ENCODE measurements at regions not wholly inside any gene's neighbourhood (a gene's known extent, or its start where the extent isn't known, plus 50 kb on each side); places are given as distances from the start of the nearest gene placed in this dataset.

DNA sequence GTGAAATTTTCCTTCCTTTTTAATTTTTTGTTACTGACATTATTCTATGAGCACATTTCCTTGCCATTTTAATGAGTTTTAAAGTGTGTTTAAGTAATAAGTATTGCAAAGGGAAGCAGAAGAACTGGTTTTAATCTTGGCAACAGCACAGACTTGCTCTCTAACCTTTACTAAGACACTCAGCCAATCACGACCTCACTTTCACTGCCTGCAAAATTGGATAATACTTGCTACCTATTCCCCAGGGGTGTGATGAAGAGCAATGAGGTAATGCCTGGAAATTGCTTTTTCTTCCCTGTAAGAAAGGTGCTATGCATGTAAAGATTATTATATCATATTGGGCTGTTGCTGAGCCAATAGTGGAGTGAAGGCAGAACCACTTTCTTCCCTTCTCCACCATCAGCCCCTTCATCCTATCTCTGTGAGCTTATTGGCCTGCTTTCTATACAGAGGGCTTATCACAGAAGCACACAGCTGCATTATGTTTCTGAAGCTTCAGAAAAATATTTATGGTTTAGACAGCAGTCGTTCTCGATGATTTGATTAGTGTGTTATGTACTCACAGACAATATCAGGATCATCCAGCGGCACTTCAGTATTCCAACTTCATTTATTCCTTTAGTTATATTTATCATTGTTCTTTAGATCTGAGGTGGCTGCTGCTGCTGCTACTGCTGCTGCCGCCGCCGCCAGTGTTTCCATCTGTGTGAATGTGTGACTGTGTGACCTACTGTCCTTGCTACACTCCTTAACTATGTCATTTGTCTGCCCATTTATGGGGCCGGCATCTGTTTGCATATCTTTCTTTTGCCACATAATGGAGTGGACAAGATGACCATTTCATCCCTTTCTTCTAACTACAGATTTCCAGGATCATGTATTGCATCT, 255.1 kb downstream of the C4orf33 start:
- DNase-seq (ENCODE audit: low read depth), result no peak

DNA sequence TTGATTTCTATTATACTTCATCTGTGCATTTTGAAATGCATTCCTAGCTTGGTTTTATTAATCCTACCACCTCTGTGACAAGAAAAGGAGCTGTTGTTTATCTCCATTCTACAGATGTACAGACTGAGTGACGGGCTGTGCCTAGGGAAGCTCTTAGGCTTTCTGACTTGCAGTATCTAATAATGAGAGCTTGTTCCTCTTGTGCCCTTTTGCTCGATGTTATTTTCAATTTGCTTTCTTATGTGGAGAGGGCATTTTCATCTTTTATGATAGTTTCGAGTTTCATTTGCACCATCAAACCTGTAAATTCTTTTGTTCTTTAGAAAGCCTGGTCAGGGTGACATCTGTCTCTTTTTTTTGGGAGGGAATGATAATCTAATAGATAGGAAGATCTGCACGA, 256.5 kb downstream of the C4orf33 start:
- no peak for DNase-seq (ENCODE audit: low read depth)

DNA sequence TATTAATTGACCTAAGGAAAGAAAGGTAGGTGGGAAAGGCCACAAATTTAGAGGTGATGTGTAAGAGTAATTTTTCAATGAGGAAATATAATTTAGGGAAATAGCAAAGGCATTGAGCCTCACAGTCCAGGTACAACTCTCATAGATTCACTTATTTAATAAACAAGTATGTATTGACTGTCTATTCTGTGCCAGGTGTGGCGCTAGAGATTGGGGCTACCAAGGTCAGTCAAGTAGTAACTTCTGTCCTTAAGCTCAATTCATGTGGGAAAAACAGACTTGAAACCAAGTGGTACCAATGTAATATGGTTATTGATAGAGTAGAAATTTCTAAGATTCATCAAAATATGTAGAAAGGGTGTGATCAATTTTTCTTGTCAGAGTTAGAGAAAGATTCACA, 257.5 kb downstream of the C4orf33 start:
- no peak for DNase-seq (ENCODE audit: low read depth)

DNA sequence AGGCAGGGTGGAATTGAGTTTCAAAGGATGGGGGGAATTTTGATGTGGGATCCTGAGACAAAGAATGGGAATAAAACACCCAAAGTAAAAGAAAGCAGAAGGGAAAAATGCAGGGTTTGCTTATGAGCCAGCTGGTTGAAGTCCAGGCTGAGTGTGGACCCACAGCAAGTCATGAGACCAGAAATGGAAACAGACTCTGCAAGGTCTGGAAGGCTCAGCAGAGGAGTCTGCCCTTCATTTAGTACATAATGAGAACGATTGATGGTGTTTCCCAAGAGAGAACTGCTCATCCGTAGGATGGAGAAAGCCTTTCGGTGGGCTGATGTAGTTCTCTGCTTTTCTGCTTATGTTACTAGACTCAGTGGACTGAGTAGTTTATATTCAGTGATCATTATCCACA, 259.1 kb downstream of the C4orf33 start:
- DNase-seq (ENCODE audit: low read depth), result no peak

DNA sequence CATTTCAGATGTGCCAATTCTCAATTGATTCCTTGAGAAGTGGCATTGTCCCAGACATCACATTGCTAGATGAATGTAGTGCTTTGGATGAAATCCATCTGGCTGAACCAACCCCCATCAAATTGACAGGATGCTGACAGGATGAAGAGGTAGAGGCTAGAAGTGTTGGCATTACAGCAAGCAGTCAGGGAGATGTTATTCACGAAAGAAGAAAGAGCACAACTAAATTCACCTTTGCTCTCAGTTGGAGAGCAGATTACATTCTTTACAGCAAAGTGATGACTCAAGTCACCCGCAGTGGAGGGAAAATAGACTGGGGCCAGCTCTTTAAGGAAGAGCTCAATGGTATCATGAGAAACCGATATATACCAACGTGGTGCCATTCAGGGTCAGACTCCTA, 259.6 kb downstream of the C4orf33 start:
- DNase-seq (ENCODE audit: low read depth), result no peak

DNA sequence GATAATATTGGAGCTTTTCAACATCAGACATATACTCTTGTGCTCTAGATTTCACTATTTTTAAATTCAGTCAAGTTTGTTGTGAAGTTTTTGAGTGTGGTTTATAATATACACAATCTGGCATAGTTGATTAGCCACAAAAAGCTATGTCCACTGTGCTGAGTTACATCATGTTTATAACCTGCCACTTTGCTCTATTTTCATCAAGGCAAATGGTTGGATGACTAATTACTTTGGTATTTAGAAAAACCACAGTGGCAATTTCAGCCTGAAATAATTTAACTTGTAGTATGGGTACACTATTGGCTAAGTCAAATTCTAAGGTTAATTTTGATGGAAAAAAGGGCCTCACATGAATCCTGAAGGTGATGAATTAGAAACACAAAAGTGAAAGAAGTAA, 262.6 kb downstream of the C4orf33 start:
- no peak for DNase-seq (ENCODE audit: low read depth)

DNA sequence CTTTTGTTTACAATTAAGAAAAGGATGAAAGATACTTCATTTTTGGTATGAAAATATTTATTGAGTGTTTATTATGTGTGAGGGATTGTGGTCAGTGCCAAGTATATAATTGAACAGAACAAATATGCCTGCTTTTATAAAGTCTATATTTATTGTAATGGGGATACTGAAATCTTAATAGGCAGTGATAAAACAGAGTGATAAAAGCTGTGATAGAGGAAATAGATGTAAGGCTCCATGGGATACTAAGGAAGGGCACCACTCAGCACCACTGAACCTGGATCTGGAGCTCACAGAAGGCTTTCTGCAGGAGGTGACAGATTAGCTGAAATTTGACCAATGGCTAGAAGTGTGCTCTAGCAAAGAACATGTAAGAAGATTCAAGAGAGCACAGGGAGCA, 263.5 kb downstream of the C4orf33 start:
- no peak for DNase-seq (ENCODE audit: low read depth)

DNA sequence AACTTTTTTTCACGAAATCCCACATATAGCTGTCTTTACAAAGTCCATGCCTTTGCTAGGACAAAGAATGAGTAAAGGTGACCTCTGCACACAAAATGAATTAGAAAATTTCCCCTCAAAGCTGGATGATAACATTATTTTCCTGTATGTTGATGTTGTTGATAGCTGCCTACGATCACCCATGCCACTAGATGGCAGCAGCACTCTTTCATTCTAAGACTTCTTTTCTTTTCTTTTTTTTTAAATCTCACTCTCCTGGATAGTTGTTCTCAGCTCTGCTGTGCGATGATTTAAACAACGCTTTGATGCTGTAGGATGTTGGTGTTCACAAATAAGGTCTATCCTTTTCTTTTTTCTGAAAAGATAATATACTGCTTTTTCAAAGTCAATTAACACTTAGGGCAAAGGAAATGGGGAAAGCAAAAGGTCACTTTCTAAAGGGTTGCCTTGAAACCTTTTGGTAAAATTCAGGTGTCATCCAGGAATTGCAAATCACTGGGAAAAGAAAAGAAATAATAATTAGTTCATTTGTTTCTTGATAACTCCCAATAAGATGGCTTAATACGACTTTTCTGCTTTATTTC, 266.8 kb downstream of the C4orf33 start:
- no peak for DNase-seq (ENCODE audit: low read depth)

DNA sequence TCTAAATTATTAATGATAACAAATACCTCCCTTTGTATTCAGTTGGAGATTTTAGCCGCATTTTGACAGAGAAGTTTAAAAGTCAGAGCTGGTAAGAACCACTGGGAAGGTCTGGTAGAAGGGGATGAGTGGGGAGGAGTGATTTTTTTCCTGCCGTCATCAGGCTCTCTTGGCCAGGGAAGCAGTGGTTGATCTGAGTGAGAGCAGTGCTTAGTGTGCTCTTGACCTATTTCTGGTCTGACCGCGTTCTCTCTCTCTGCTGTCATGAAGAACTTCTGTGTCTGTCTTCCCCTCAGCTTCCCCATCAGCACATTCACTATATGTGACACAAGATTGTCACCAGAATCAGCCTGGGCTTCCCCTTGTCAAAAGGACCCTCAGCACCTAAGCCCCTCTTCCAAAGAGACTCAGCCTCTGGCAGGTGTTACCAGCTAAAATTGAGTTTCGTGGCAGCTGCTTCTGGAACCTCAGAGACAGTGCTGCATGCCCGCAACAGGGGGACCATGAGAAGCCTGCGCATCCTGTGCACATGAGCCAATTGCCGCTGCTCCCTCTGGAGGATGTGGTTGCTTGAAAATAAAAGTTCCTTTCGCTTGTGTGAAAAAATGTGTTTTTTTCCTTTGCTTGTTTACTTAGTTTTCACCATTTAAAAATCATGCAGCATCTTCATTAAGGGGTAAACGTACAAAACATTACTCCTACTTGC, 268.9 kb downstream of the C4orf33 start:
- DNase-seq (ENCODE audit: low read depth), result no peak

DNA sequence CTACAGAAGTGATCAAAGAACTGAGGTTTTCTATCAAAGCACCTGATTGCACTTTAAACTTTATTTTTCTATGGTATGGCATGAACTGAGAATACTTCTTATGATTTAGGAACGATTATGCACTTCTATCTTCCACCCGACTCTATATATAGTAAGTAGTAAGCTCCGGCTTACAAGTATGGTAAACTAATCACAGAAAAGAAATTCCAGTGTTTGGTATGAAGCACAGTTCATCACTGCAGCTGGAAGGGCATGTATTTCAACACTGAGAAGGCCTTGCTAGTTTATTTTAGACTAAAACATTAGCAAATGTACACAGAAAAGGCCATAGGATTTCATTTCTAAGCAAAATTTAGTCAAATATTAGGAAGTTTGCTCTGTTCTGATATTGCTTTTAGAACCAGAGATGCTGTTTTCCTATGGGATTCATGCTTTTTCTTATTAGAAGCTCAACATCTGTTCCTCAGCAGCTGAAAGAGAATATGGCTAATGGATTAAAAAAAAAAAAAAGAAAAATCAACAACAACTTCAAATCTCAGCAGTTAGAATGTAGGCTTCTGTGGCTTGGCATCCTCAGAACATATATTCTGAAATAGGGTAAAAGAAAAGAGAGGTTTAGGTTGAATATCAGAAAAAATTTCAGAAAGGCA, 273.5 kb downstream of the C4orf33 start:
- DNase-seq (ENCODE audit: low read depth), result no peak

DNA sequence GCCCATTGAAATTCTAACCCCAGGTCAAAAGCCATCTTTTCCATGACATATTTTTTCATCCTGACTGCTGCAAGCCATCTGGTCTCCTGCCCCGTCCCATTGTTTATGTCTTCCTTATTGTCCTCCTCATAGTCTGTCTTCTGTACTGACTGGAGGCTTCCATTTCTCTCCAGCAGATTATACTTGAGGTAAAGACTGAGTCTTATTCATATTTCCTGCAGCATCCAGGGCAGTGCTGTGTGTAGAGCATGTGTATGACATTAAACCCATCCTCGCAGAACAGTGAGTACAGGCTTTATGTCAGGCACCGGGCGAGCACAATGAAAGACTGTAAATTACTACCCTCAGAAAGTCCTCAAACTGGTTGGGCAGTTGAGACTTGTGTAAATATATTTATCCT, 275.1 kb downstream of the C4orf33 start:
- DNase-seq (ENCODE audit: low read depth), result no peak

DNA sequence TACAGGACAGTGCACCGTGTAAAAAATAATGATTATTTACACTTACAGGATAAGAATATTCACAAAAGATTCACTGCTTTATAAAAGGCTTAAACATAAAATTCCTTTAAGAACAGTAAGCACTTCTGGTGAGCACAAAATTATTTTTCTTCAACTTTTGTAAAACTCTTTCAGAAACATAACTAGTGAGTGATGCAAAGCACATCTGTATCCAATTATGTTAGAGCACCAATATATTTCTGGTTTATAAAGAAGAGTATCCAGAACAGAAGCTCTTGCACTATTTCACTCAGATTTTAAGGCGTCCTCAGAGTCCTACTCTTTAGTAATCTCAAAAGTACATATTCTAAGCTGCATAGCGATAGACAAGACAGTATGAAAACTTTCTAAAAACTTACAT, 276.0 kb downstream of the C4orf33 start:
- no peak for DNase-seq (ENCODE audit: low read depth)

DNA sequence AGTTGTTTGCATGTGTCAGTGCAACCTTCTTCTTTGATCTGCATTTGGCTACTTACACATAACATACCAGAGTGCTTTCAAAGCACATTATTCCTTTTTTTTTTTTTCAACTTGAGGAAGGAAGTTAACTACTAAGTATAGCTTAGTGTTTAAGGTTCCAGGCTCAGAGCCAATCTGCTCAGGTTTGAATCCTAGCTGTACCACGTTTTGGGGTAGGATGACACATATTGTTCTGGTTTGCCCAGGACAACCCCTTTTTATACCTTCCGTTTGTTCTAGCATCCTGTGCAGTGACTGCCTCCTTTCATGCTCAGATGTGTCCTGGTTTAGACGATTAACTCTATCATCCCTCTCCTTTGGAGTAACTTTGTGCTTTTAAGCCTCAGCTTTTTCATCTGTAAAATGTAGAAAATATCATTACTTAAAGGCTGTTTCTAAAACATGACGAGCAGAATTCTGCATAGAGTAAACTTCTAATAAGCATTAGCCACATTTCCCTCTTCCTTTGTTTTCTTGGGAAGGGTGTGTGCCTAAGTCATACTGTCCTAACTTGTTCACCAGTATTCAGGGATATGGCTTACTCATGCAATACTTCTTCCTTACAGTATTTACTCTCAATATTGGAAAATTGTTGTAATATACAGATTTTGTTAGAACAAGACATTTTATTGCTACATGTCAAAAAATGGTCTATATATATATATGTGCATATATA, 281.3 kb downstream of the C4orf33 start:
- no peak for DNase-seq (ENCODE audit: low read depth)

DNA sequence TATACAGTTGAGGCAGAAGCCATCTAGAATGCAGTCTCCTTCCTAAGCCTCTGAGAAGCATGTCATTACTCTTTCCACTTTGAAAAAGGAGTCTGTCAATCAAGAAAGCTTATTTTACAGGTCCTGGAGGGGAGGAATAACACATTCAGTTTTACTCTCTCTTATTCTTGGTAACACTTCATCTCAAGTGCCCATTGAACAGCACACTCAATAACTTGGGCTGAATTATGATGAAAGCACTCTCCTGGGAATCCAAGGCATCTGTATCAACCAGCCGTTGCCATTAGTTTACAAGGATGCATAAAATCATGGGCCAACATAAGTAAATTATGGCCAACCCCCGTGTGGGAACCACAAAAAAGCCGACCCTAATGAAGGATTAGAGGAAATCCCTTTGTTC, 282.4 kb downstream of the C4orf33 start:
- no peak for DNase-seq (ENCODE audit: low read depth)

DNA sequence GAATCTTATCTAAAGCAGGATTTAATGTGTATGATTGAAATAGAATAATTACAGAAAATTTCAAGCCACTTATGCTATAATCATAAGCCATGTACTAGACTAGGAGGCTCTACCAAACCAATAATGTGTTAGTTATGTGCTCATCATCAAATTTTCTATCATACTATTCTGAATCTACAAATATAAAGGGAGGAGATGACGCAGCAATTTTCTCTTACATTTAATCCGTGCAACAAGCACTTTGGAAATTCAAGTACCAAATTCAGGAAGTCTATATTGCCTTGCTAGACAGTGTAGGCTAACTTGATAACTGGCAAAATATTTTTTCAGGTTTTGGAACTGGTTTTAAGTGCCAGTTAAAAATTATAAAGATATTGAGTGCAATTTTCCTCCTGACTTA, 283.5 kb downstream of the C4orf33 start:
- DNase-seq (ENCODE audit: low read depth), result no peak

DNA sequence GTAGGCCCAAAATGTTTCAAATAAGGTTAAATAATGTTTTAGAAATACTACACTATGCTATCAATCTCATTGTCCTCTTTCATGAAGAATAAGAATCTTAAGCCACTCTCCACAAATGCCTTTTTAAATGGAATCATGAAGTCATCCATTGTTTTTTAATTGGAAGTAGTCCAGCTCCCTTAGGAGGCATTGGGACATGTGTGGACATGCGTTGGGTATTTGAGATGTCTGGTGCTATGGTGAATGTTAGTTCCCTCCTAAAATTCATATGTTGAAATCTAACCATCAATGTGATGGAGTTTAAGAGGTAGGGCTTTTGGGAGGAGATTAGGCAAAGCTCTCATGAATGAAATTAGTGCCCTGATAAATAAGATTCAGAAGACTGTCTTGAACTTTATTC, 289.0 kb downstream of the C4orf33 start:
- no peak for DNase-seq (ENCODE audit: low read depth)

DNA sequence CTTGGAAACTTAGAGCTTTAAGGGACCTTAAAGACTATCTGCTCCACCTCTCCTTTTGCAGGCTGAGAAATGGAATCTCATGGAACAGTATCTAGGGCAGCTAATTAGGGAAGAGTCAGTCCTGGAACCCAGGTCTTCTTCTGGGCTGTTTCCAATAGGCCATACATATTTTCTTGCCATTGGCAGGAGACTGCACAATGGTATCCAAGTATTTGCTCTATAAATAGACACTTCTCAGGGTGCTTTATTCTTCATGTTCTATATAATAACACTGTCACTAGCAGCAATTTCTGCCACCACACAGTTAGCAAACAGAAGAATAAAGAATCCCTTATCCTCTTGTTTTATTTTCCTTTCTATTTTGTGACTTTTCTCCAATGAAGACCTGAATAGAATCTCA, 291.7 kb downstream of the C4orf33 start:
- no peak for DNase-seq (ENCODE audit: low read depth)

DNA sequence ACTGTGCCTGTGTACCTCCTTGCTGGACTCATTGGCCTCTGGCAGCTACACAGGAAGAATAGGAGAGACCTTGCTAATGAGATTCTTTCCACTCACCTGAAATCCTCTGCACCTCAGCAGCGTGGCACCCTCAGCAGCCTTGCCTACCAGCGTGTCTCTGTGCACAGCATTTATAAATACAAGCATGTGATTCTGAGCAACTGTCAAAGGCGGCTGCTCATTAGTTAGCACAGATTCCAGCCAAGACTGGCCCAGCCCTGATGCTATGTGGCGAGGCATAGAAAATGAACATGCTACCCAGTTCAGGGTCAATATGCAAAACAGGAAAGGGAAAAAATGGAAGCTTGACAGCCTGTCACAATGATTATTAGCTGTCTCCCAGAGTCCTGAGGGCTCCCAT, 298.0 kb downstream of the C4orf33 start:
- no peak for DNase-seq (ENCODE audit: low read depth)

DNA sequence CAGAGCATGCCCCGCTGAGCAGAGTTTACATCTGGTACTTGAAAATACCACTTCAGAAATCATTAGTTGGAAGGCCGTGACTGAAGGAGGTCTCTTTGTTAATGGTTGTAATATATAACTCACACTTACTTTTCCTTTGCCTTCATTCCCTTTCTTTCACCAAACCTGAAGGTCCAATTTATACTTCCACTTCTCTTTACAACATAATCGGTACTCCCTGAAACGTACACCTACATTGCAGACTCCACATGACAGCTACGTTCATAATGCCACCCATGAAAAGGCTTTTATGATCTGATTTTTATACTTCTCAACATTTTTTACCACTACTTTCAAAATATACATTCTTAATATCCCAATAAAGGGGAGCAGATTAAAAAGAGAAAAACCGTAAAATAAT, 298.7 kb downstream of the C4orf33 start:
- DNase-seq (ENCODE audit: low read depth), result no peak

DNA sequence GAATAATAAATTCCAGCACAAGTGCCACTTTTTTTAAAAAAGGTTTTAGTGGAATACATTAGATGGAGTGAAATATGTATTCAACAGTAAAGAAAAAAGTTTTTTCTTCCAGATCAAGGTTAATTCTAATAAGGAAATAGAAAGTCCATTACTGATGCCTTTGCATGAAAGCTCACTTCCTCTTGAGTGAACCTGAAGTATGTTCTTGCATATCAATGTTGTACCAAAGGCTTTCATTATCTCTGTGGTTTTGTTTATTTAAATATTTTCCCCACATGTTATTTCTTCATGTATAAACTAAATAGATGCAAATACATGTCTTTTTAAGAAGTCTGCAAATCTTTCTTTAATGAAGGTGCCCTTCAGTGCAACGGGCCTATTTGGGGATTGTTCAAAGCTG, 307.9 kb downstream of the C4orf33 start:
- DNase-seq (ENCODE audit: low read depth), result no peak

DNA sequence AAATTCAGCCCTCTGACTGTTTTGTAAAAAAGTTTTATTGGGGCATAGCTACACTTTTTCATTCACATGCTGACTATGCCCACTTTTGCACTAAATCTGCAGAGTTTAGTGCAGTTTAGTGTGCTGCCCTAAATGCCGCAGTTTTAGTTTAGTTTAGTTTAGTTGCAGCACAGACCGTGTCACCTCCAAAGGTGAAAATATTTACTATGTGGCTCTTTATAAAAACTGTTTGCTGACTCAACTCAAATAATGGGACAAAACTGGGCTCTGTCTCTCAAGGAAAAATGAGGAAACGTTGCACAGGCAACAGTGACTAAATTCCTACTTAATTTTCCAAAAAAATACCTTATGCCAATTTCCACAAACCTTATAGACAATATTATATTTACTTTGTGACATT, 314.2 kb downstream of the C4orf33 start:
- DNase-seq (ENCODE audit: low read depth), result no peak

DNA sequence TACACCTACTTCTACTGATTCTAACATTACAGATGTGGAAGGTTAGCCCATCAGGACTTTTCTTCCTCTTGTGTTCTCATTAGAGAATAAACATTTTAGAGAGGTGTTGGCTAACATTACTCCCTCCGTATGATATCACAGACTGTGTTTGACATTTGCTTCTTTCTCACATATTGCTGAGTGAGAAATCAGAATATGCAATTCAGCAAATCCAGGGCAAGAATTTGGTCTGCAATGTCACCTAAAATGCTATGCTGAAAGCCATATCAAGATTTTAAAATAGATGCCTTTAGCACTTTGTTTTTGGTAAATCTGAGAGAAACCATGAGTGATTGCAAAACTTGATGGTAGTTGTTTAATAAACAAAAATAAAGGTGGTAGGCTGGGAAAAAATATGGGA, 319.1 kb downstream of the C4orf33 start:
- no peak for DNase-seq (ENCODE audit: low read depth)
